PFSK-1 (cell line): ENCODE measurements at regions not wholly inside any gene's neighbourhood (a gene's known extent, or its start where the extent isn't known, plus 50 kb on each side); places are given as distances from the start of the nearest gene placed in this dataset.

Source experiments
- FOXP2 ChIP-seq: optimal IDR thresholded peaks from 2 replicates; pipeline ENCODE3; 2011; ENCODE audit warnings: borderline replicate concordance, control low read depth, inconsistent platforms; ENCODE audit not compliant: insufficient read depth; ENCODE audit errors: extremely low read length, extremely low read depth
- POLR2AphosphoS5 ChIP-seq: IDR thresholded peaks from 2 replicates; pipeline ENCODE4 v1.6.1; 2012; ENCODE audit warnings: low read depth, mild to moderate bottlenecking, control low read depth, low read length, moderate library complexity
- REST ChIP-seq, 2 experiments: IDR thresholded peaks; 2 replicates each; pipeline versions ENCODE4 v1.6.1 to v1.8.0; 2011 to 2012; ENCODE audit warnings: low read depth in 2 of 2, low read length in 2 of 2, control low read depth in 1 of 2, inconsistent platforms in 1 of 2, mild to moderate bottlenecking in 1 of 2, moderate library complexity in 1 of 2; ENCODE audit not compliant: insufficient read depth in 1 of 2
- SIN3A ChIP-seq: IDR thresholded peaks from 2 replicates; pipeline ENCODE4 v1.6.1; 2012; ENCODE audit warnings: mild to moderate bottlenecking, low read length, moderate library complexity, borderline replicate concordance; ENCODE audit not compliant: insufficient read depth
- TAF1 ChIP-seq: IDR thresholded peaks from 2 replicates; pipeline ENCODE4 v1.6.1; 2012; ENCODE audit warnings: low read length, control low read depth, borderline replicate concordance; ENCODE audit not compliant: insufficient read depth

DNA sequence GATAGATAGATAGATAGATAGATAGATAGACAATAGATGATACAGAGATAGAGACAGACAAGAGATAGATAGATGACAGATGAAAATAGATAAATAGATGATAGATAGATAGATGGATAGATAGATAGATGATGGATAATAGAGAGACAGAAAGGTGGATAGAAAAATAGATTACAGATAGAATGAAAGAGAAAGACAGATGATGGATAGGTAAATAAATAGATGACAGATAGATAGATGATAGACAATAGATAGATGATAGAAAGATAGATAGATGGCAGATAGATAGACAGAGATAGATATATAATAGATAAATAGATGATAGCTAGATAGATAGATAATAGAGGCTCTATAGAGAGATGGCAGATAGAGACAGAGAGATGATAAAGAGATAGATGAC lies 523.0 kb downstream of the BCL11B start:
- TF ChIP-seq POLR2AphosphoS5 (no peak), REST (IDR thresholded peaks at IDR 0.05; ENCODE audit: insufficient read depth in 1 of 2, low read depth in 2 of 2, low read length in 2 of 2) (no peak), TAF1 (no peak), SIN3A (no peak), FOXP2 (no peak)

DNA sequence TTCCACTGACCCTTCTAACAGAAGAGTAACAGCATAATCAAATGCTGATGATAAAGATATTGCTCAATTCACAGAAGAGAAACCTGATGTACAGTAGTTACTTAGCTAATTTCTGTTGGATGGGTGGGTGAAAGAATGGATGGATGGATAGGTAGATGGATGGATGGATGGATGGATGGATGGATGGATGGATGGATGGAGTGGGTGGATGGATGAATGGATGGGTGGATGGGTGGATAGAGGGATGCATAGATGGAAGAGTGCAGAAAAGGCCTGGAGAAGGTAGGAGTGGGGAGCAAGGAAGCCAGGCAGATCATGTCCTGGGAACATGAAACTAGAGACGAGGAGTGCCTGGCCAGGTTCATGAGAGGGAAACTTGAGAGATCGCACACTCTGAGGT lies 520.9 kb downstream of the BCL11B start:
- TF ChIP-seq TAF1 (no peak), FOXP2 (no peak), REST (IDR thresholded peaks at IDR 0.05; ENCODE audit: insufficient read depth in 1 of 2, low read depth in 2 of 2, low read length in 2 of 2) (no peak), SIN3A (no peak)

- TF ChIP-seq REST (IDR thresholded peaks at IDR 0.05; ENCODE audit: insufficient read depth in 1 of 2, low read depth in 2 of 2, low read length in 2 of 2) (no peak), SIN3A (no peak), POLR2AphosphoS5 (no peak), FOXP2 (no peak), TAF1 (no peak)
These were observed 519.3 kb downstream of the BCL11B start for GRCh38 chr14:98752660-98753059.

DNA sequence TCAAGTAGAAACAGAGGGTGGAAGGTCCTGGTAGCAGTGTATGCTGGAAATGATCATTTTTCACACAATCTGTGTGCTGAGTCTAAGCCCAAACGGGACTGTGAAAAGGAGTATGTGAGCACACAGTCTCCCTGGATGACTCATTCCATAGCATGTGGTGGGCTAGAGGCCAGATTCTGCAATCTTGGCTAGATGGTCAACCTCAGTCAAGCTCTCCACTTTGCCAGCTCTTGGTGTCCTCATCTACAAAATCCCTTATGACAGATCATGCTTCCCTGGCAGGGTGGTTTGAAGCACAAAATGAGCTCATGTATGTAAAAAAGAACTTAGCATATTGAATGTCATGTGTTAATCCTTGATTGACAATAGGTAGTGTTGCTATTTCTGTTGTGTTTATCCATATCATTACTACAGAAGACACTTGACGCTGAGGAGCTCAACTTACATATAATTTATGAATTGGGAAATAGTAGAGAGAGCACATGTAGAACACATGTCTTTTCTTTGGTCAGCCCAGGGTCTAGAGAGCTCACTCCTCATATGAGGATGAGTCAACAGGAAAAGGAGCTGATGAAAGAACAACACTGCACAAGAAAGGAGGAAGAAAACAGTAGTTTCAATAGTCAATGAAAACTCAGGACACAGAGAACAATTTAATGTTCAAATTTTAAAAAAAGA lies 517.5 kb downstream of the BCL11B start:
- TF ChIP-seq POLR2AphosphoS5: no peak
- TF ChIP-seq SIN3A: no peak
- no peak for TF ChIP-seq REST (IDR thresholded peaks at IDR 0.05; ENCODE audit: insufficient read depth in 1 of 2, low read depth in 2 of 2, low read length in 2 of 2)
- no peak for TF ChIP-seq FOXP2
- TF ChIP-seq TAF1: no peak

DNA sequence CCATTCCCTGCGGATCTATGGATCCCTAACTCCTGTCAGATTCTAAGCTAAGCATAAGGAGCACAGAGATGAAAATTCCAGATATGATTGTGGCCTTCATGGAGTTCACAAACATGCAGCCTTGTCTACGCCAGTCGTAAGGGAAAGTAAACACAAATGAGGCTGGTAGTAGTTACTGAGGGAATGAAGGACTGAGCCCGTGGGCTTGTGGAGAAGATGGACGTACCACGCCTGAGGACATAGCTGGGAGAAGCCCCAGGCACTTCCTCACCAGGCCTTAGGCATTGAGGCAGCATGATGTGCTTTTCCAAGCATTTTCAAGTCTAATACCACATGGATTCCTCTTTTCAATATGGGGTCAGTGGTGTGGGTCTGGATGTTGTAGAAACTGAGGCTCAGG lies 515.2 kb downstream of the BCL11B start:
- TF ChIP-seq POLR2AphosphoS5 (no peak), REST (IDR thresholded peaks at IDR 0.05; ENCODE audit: insufficient read depth in 1 of 2, low read depth in 2 of 2, low read length in 2 of 2) (no peak), FOXP2 (no peak), SIN3A (no peak), TAF1 (no peak)
